GM21367 (cell line): ENCODE measurements at regions not wholly inside any gene's neighbourhood (a gene's known extent, or its start where the extent isn't known, plus 50 kb on each side); places are given as distances from the start of the nearest gene placed in this dataset.
A peak's percentile ranks its signal among the peaks of the same experiment; 100 is the strongest.

Experiments used
- ATAC-seq: cut with Tn5 transposase; IDR thresholded peaks from one replicate; pipeline ENCODE4 v1.9.1; 2021; ENCODE audit not compliant: unreplicated experiment

- ATAC-seq = peak; percentile 67
These were observed 55.8 kb upstream of the SHC3 start for GRCh38 chr9:89234205-89235067.

GRCh38 chr9:89236955-89237573, 58.4 kb upstream of the SHC3 start:
- no peak for ATAC-seq

DNA sequence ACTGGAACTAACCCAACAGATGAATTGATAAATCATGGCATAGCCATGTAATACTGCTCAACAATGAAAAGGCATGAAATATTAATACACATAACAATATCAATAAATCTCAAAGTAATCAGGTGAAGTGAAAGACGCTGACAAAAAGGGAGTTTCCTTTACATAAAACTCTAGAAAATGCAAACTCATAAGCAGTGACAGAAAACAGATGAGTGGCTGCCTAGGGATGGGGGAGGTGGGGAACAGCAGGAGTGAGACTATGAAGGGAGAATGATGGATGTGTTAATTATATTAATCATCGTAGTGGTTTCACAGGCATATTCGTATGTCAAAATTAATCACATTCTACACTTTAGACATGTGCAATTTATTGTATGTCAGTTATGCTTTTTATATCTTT, 59.8 kb upstream of the SHC3 start:
- ATAC-seq = no peak

- no peak for ATAC-seq
These were observed 64.9 kb upstream of the SHC3 start for GRCh38 chr9:89243296-89244061.

DNA sequence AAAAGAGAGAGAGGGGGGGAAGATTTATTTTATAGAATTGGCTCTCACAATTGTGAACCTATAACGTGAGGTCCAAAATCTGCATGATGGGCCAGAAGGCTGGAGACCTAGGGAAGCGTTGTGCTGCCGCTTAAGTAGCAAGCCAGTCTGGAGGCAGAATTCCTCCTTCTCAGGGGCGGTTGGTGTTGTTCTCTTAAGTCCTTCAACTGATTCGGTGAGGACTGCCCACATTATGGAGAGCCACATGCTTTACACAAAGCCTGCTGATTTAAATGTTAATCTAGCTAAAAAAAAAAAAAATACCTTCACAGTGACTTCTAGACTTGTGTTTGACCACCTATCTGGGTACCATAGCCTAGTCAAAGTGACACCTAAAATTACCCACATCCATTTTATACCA, 64.2 kb upstream of the CKS2 start:
- no peak for ATAC-seq

GRCh38 chr9:89247431-89248353, 63.3 kb upstream of the CKS2 start:
- no peak for ATAC-seq

DNA sequence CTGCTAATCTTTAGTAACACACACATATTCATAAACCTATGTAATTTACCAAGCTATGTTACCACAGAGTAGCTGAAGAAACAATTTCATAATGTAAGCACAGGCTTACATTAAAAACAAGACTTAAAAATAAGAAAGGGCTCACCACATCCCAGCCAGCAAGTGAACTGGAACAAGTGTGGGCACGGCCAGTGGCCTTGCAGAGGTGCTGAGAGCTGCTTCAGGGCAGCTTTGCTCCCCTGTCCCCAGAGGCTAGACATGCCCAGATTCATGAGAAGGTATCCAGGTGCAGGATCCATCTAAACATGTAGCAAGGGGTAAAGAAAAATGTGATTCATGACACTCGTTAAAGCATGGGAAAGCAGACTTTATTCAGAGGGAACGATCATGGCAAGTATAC, 62.0 kb upstream of the CKS2 start:
- ATAC-seq = no peak

DNA sequence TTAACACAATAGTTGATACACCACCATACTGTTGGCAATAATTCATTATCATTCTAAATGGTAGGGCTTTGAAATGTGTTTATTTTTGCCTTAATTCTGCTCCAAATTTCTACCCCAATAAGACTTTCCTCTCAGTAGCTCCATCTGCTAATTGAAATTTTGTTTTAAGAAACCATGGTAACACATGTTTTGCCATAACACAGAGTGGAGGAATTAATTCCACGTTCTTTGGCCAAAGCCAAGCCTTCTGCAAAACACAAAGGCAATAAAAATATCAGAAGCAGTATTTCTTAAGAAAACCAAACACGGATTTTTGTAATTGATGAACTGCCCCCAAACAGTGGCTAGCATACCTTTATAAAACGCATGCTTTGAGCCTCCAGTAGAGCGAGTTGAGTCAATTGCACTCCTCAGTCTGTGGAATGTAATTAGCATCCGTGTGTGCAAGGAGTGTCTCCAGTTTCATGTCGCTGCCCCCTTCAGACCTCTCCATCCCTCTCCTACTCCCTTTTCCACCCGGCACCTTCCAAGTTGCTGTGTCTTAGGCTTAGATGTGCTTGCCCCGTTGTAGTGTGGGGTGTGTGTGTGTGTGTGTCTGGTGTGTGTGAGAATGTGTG, 58.2 kb upstream of the CKS2 start:
- ATAC-seq = no peak

DNA sequence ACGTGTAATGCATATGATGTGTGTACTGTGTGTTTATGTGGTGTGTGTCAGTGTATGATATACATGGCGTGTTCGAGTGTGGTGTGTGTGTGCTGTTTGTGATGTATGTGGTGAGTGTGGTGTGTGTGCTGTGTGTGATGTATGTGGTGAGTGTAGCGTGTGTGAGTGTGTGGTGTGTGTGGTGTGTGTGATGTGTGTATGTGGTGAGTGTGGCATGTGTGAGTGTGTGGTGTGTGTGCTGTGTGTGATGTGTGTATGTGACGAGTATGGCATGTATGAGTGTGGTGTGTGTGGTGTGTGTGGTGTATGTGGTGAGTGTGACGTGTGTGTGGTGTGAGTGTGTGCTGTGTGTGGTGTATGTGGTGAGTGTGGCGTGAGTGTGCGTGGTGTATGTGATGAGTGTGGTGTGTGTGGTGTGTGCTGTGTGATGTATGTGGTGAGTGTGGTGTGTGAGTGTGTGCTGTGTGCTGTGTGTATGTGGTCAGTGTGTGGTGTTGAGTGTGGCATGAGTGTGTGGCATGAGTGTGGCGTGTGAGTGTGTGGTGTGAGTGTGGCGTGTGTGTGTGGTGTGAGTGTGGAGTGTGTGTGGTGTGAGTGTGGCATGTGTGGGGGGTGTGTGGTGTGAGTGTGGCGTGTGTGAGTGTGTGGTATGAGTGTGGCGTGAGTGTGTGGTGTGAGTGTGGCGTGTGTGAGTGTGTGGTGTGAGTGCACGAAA, 56.8 kb upstream of the CKS2 start:
- ATAC-seq = no peak

DNA sequence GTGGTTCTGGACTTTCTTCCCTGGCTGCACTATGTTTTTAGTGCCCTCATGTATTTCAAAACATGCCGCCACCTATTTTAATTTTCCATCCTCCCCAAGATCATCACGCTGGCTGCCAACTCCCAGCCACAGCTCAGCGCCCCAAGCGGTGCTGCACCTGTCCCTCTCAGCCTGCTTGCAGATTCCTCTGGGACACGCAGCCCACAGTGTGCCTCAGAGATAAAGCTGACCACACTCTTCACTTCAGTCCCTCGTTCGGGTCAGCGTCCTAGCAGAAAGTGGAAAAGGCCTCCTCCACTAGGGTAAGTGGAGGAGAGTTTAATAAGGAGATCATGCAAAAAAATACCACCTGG, 56.2 kb upstream of the CKS2 start:
- no peak for ATAC-seq

DNA sequence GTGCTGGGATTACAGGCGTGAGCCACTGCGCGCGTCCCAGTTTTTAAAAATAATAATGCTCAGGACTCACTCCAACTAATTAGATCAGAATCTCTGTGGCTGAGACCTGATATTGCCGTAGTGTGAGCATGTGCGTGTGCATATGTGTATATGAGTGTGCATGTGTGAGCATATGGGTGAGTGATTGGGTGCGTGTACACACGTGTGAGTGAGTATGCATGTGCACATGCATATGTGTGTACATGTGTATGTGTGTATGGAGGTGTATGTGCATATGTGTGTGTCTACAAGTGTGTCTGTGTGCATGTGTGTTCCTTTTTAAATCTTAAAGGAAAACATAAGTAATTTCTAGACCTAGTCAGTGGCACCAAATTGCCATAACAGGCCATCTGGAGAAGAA, 54.8 kb upstream of the CKS2 start:
- no peak for ATAC-seq

DNA sequence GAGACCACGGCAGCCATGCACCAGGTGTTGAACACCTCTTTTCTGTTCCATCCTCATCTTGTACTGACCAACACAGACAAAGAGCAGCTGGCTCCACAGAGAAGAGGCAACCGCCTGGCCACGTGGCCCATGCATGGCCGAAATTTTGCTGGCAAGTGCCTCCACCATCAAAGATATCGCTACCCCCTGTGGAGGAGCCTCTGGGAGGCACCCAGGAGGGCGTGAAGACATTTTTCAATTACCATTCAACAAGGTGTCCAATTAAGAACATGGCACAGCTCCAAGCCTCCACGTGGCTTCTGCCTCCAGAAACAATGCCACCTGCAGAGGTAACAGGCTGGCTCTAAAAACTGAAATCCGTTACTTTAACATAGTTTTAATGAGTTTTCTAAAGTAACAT, 54.4 kb upstream of the CKS2 start:
- ATAC-seq = no peak

- ATAC-seq = no peak
These were observed 50.5 kb upstream of the CKS2 start for GRCh38 chr9:89260525-89260924.
